Muscle of arm (tissue), 1 donor: ENCODE measurements at regions not wholly inside any gene's neighbourhood (a gene's known extent, or its start where the extent isn't known, plus 50 kb on each side); places are given as distances from the start of the nearest gene placed in this dataset.

ENCODE experiments used
- DNase-seq: peaks from one replicate; pipeline ENCODE4 v3.0.0-alpha.2; 2013

DNA sequence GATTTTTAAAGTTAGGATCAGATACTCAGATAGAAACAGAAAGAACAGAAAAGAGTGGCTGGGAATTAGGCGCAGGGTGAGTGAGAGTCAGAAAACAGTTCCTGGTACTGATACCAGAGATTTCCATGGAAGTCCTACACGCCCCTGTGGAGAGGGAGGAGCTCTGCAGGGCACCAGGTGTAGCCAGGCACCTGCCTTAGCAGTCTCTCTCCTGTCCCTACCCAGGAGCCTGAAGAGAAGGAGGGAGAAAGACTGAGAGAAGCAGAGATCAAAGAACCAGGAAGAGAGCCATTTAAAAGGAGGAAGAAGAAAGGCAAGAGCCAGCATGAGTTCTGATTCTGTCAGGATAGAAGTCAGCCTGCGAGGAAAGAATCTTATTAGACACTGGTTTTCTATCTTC is 65.0 kb downstream of the CBLN1 start:
- DNase-seq = no peak

DNA sequence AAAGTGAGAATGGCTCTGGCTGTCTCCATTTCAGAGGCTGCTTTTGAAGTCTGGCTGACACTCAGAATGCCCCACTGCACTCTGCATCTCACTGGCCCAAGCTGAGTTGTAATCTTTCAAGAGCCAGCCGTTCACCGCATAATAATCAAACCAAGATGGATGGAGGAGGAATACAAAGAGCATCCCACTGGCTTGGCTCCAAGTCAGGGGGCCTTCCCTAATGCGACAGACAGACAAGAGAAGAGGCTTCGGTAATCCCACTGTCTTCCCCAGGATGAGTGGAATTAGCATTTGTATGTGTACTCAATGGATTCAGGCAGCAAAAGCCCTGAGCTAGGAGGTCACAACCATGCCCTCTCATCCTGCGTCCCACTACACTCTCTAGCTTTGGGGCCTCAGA is 68.0 kb downstream of the CBLN1 start:
- no peak for DNase-seq

DNA sequence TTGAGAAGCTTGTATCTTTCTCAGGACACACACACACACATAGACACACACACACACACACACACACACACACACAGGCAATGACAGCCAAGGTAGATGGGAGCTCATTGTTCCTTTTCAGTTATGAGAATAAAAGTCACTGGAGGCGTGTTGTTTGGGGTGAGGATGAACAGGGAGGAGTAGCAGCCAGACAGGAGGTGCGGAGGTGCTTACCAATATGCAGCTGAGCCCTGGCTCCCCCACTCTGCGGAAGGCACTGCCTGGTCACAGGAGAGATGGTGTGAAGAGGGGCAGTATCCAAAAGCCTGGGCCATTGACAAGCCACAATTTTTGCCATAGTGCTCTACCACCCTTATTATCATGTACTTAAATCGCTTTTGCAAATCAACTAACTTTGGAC is 77.4 kb downstream of the CBLN1 start:
- DNase-seq = no peak

DNA sequence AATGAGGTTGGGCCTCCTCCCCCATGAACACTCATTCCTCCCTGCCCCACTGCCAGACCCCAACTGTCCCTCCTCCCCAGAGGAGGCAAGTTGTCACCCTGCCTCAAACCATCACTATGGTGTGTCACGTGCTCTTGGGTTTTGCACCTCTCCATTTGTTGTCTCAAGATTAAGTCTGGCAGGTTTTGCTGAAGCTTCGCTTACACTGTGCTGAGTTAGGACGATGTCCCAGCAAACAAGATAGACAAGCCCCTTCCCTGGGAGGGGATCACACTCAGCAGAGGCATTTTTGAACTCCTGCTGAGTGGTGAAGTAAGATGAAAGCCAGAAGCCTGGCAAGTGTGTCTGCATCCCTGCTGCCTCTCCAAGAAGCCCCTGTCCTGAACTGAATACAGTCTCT is 78.3 kb downstream of the CBLN1 start:
- DNase-seq = no peak

DNA sequence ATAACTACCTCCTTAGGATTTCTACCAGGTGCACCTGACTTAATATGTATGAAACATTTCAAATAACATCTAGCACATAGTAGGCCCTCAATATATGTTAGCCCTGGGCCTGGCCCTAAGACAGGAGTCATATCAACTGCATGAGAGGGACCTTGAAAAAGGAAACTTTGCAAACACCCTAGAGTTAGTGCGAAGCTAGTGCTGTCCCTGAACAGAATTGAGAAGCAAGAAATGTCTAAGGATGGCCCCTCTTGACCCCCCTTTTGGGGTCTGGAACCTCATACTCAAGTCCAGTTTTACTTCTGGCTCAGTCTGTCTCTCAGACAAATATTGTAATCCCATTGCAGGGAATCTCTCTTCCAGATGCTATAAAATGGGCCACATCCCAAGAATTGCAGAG is 80.5 kb downstream of the CBLN1 start:
- DNase-seq = no peak

DNA sequence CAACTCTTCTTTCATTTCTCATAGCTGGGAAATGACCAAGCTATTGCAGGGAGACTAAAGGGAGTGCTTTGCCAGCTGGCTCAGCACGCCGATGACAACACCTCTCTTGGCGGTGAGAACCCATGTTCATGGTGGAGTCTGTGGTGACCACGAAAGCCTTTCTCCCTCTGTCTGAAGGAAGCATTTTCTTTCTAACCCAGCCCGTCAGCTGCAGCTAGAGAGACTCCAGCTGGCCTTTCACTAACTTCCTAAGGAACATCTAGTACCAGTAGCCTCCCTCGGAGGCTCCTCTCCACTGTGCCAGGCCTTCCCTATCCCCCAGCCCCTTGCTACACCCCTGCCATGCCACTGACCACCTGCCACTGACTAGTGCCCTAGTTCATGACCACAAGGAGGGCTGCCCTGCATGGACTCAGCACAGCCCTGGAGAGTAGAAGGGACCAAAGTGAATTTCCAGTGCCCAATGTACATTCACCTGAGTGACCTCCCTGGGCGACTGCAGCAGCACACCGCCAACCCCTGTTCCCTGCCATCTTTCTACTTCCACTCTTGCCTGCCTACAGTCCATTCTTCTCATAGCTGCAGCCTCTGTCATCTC is 81.3 kb downstream of the CBLN1 start:
- no peak for DNase-seq

DNA sequence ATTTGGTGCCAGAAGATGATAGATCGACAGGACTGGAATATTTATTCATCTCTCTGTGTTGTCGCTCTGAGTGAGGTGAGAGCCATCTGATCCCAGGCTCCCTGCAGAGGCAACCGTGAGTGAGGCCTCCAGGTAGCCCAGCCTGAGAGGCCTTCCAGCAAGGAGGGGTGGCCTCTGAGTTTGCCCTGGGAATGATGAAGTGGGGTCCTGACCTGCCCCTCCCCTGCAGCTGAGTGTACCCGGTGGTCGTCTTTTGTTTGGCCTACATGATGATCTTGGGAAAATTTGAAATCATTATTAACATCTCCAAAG is 86.4 kb downstream of the CBLN1 start:
- no peak for DNase-seq

DNA sequence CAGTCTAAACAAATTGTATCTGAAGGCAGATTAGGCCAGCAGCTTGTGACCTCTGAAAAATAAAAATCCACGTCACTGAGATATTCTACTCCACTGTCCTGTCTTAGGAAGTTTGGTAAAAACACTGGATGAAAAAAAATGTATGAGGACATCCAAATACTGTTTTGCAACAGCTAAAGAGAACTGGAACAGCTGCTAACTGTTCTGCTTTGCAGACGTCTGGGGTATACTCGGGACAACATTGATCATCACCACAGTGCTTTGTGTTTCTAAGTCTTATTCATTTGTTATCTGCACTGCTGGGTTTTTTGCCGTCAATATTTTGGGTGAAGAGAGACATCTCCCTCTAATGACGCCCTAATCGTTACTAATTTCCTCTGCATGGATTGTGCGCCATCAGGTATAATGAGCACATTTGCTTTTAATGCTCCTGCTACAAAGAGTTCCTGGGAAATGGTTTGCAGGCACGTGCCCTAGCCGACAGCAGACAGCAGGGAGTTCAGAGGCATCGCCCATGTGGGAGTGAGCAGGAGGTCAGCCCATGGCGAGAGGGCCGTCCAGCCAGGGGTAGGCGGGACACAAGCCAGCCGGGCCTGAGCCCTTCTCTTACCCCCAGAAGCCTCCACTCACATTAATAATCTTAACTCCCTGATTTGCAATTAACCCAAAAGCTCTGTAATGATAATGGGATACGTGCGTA is 87.0 kb downstream of the CBLN1 start:
- no peak for DNase-seq

DNA sequence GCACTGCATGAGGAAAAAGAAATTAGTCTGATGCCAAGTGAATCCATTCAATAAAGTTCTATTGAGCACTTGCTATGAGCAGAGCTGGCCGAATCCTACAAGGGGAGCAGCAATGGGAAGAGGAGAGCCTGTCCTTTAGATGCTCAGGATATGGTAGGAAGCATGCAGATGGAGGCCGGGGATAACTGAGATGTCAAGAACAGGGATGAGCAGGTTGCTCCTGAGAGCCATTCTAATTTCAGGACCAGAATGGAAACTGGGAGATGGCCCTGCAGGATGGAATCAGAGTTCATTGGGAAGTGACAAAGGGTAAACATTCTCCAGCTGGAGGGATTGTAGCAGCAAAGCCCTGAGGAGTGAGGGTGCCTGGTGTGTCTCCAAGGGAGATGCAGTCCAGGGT is 88.0 kb downstream of the CBLN1 start:
- DNase-seq = no peak

DNA sequence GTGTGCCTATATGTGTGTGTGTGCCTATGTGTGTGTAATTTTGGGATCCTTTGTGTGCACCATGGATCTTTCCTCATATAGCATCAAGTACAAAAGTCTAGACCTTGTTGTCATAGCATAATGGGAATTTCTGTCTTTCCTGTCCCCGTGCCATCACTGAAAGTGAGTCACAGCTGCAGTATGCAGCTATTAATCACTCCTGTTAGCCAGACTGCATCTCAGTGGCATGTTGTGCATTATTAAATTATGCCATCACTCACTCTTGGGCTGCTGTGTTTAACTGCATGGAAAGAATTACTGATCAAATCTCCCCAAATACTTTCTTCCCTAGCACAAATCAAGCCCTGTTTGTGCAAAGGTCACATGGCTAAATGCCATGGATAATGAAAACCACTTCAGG is 92.4 kb downstream of the CBLN1 start:
- no peak for DNase-seq

DNA sequence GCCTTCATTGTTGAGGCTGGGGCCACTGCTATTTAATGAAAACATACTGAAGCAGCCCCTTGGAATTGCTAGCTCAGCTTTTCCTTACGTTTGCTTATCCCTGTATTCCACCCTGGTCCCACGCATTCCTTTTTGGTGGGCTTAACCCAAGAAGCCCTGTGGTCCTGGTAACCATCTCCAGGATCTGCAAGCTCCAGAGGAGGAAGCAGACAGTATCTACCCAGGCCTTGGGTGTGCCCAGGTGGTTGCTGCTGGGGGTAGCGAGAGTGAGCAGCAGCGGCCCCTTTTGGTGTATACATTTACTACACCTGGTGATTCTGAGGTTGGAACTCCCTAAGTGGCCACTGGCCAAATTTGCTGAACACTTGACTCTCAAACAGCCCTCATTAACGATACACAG is 97.7 kb downstream of the CBLN1 start:
- DNase-seq = no peak

DNA sequence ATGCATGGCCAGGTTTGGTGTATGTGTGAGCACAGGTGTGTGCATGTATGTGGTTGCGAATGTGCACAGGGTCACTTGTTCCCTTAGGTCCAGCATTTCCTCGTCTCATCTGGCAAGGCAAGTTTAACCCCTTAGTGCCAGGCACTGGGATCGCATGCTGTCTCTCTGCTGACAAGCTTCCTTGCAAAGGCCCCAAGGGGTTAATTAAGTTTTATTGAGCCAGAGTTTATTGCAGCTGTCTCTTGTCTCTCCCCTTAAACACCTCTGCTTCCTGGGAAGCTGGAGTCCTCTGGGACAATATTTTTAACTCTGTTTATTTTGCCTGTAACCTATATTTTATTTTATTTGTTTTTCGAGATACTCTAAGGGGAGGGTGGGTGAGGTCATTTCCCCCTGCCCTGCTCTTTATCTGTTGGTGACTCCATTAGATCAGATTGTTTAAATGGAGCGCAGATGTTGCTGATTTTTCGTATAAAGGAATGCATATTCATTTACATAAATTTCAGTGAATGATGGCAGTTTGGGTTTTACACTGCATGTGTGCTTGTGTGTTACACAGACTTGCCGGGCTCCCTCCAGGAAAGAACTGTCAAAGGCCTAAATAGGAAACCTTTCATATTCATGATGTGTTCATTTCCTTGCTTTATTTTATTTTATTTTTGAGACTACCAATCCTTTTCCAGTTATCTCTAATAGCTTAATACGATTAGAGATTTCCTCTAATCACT is 99.7 kb downstream of the CBLN1 start:
- DNase-seq = no peak

DNA sequence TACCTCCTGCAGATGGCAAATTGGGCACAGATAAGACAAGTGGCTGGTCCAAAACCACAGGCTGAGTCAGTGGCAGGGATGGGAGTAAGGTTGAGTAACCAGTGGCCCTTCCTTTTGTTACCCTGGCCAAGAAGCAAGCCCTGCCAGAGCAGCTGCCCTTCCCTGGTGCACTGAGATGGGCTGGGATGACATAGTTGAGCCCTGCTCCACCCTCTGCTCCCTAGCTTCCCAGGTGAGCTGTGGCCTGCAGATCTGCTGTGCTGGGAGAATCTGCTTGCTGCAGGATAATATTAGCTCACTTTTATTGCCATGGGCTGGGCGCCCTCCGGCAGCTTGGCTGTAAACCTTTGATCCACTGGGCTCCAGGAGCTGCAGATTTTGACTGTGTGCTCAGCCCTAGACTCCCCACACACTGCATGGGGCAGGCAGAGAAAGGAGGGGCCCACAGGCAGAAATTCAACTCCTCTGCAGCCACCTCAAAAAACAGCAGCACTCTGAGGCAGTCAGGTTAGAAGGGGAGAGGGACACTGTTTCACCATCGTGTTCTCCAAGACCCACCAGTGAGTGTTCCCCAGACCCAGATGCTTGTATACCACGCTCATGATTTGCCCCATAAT is 101.8 kb downstream of the CBLN1 start:
- DNase-seq = no peak

DNA sequence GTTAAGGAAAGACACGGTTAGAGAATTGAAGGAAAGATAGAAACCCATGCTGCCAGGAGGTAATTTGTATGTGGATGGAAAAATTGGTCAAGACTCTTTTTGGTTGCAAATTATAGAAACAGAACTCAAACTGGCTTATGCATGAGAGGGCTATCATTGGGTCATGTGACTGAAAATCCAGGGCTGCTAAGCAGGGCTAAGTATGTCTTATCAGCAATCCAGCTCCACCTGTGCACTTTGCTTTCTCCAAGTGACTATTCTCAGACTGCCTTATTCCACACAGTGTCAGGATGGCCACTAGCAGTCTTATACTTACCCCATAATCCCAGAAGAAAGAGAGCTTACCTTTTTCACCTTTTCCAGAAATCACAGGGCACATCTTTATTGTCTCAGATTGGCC is 113.5 kb downstream of the CBLN1 start:
- no peak for DNase-seq

DNA sequence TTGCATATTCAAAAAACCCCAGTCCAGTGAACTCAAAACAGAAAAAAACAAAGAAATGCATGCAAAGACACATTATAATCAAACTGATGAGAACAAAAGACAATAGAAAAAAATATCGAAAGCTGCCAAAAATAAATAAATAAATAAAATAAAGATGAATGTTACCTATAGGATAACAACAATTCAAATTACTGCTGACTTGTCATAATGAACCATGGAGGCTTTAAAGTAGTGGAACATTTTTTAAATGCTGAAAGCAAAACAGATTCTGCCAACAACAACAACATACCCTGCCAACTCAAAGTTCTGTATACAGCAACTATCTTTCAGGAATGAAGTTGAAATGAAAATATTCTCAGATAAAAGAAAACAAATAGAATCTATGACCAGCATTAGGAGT is 116.6 kb downstream of the CBLN1 start:
- DNase-seq = no peak

DNA sequence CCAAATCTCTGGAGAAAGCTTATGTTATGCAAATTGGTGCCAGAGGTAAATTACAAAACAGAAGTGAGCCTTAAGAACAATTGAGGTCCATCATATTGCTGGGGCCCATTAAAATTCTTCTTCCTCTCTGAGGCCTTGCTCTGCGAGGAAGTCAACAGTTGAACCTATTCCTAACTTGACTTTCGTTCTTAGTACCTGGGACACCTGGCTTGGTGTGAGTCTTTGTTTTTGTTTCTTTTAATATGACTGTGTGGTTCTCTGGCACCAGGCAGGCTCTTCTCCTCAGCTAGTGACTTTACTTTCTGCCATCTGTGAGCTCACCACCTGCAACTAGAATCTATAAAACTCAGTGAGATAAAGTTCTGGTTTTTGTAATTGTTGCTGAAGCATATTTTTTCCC is 120.4 kb downstream of the CBLN1 start:
- no peak for DNase-seq

DNA sequence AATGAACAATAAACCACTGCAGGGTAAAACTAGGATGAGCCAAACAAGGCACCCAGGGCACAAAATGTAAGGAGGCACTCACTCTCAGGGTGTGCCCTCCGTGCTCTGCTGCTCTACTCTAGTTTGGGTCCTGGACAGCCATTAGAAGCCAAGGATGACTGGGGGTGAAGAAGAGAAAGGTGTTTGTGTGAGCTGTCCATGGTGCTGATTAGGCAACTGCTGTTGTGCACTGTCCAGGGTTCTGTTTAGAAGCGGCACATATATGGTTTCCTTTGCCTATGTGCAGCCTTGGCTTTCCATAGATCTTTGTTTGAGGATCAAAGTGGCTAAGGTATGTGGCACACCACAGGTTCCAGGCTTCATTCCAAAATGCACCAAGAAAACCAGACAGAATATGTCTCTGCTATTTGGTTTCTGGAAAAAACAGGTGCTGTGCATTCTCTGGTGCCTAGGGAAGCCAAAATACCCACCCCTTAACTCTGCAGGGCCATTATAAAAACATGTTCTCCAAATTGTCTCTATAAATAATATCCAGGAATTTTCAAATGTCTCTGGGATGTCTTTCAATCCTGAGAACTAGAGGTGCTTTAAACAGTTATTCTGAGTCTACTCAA is 123.5 kb downstream of the CBLN1 start:
- peak; percentile 17 for DNase-seq

DNA sequence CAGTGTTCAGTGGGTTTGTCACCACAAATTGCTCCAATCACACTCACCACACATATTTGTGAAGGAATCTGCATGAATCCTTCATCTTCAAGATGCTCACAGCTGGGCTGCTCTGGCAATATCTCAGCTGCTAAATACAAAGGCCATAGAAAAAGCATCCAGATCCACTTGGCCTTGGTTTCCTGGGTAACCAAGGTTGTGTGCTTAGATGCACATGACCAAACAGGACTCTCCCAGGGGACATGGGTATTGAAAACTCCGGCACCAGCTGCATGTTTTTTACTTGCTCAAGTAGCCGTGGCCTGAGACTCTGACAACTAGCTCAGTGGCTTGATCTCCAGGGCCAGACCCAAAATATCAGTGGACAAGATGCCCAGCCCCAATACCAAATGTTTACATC is 131.3 kb downstream of the CBLN1 start:
- no peak for DNase-seq

DNA sequence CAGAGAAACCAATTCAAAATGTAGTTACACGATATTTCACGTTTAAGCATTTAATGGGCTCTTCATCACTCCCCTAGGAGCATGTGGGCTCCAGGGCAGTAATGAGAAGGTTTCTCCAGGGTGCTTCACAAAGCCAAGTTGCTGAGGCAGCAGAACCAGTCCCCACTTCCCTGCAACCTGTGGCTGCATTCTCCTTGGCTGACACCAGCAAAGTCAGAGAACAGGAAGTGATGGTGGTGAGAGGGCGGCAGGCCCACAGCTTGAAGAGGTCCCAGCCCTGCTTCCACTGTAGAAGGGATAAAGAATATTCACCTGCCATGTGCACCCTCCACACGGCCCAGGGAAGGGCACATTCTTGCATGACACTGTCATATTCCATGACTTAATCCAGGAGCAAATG is 133.2 kb downstream of the CBLN1 start:
- DNase-seq = no peak

DNA sequence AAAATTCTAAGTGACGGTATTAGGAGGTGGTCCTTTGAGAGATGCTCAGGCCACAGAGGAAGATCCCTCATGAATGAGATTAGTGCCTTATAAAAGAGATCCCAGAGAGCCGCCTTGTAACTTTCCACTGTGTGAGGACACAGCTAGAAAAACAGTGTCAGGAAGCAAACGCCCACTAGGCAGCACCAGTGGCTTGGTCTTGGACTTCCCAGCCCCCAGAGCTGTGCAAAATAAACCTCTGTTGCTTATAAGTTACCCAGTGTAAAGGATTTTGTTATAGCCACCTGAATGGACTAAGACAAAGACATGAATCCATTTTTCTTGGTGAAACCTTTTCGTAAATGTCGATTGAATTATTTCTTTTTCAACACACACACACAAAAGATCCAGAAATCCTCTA is 141.0 kb downstream of the CBLN1 start:
- no peak for DNase-seq

DNA sequence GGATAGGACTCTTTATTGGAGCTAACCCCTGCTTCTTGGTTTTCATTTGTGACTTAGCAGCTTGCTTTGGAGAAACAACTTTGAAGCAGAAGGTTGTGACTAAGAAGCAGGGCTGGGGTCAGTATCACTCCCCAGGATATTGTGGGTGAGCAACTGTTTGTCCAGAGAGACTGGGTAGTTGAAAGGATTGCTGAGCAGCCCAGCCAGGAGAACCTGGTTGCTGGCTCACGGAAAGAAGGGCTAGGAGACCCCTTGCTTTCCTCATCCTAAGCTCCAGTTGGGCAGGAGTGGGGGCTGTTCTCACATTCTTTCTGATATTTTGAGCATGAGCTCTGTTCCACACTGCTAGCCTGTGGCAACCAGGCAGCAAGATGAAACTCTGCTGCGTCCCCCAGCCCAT is 151.2 kb downstream of the CBLN1 start:
- DNase-seq = no peak

DNA sequence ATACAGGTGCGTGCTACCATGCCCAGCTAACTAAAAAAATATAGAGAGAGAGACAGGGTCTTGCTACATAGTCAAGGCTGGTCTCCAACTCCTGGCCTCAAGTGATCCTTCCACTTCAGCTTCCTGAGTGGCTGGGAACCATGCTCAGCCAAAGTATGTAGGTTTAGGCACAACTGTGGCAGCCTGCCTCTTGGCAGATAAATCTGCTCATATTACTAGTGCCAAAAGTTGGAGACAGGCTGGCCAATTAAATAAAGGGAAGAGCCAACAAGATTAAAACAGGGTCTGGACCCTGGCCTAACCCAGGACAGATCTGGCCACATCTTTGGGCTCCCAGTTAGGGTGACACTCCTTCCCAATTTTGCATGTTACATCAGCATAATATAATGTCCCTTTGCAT is 151.7 kb downstream of the CBLN1 start:
- DNase-seq = no peak

DNA sequence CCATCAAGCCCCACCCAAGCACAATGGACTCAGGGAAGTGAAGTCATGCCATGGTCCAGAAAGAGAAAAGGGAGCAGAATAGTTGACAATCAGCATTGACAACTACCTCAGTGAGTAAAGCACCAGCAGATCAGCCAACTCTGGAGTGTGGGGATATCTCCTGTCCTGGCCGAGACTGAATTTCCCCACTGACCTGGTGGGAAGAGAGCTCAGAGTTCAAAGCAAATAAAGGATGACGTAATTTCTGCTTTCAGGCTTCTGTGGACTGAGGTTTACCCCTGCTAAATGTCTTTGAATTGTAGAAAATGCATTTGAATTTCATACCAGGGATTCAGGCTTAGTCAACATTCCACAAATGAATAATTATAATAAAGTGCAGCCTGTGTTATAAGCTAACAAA is 152.9 kb downstream of the CBLN1 start:
- DNase-seq = no peak
